KMS-11 (cell line): ENCODE measurements at regions not wholly inside any gene's neighbourhood (a gene's known extent, or its start where the extent isn't known, plus 50 kb on each side); places are given as distances from the start of the nearest gene placed in this dataset.

ENCODE experiments used
- H2AFZ ChIP-seq: fragments of 200-600 bp; sonication (generic); 2 replicates; pipeline ENCODE4 v1.6.1; 2016; ENCODE audit warnings: antibody characterized with exemption, mixed run types, low read depth
- H3K27ac ChIP-seq: fragments of 200-600 bp; sonication (generic); 2 replicates; pipeline ENCODE4 v1.6.1; 2016; ENCODE audit warnings: mild to moderate bottlenecking, mixed run types
- H3K27me3 ChIP-seq: fragments of 200-600 bp; sonication (generic); 2 replicates; pipeline ENCODE4 v1.6.1; 2017; ENCODE audit warnings: mild to moderate bottlenecking, low read depth, mixed run types, moderate library complexity; ENCODE audit not compliant: insufficient read depth
- H3K36me3 ChIP-seq: fragments of 200-600 bp; sonication (generic); 2 replicates; pipeline ENCODE4 v1.6.1; 2017; ENCODE audit warnings: mild to moderate bottlenecking, mixed run types; ENCODE audit not compliant: insufficient read depth
- H3K4me1 ChIP-seq: fragments of 200-600 bp; sonication (generic); 2 replicates; pipeline ENCODE4 v1.6.1; 2016; ENCODE audit warnings: mild to moderate bottlenecking, low read depth, mixed run types; ENCODE audit not compliant: poor library complexity, severe bottlenecking
- H3K4me2 ChIP-seq: fragments of 200-600 bp; sonication (generic); 2 replicates; pipeline ENCODE4 v1.7.0; 2016; ENCODE audit warnings: mild to moderate bottlenecking, mixed run types
- H3K4me3 ChIP-seq: fragments of 200-600 bp; sonication (generic); IDR thresholded peaks from 2 replicates; pipeline ENCODE4 v1.6.1; 2017; ENCODE audit warnings: low read depth, low read length, mixed read lengths; ENCODE audit not compliant: insufficient read depth
- H3K79me2 ChIP-seq: fragments of 200-600 bp; sonication (generic); 2 replicates; pipeline ENCODE4 v1.6.1; 2016; ENCODE audit warnings: low read depth, mixed run types; ENCODE audit not compliant: insufficient read depth
- H3K9ac ChIP-seq: fragments of 200-600 bp; sonication (generic); 2 replicates; pipeline ENCODE4 v1.6.1; 2016; ENCODE audit warnings: mild to moderate bottlenecking, mixed run types
- H4K20me1 ChIP-seq: fragments of 200-600 bp; sonication (generic); 2 replicates; pipeline ENCODE4 v1.6.1; 2016; ENCODE audit warnings: mild to moderate bottlenecking, mixed run types; ENCODE audit not compliant: insufficient read depth
- TF ChIP-seq, protein P1 (sequence below): fragments of 200-600 bp; sonication (generic); conservative IDR thresholded peaks from 2 replicates; pipeline ENCODE4 v1.6.1; 2017; ENCODE audit warnings: low read depth, mild to moderate bottlenecking, antibody characterized with exemption, low read length, moderate library complexity, mixed read lengths

DNA sequence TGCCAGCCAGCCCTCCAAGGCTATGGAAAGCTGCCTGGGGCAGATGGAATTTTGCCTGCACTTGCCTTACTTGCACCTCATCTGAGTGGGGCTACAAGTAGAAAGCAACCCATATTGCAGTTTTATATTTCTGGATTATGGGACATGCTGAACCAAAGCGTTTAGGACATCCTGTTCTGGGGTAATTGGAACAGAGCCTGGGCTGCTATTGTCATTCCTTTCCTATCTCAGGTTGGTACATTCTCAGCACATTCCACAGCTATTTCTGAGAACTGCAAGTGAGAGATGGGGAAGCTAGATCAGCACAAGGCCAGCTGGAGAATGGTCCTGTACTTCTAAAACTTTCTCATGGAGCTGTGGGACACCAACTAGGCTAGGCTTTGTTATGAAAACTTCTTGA, 713.8 kb downstream of the KCNT2 start:
- no peaks in the 10 kb centered on the region for H3K79me2 ChIP-seq
- H4K20me1 ChIP-seq: no peaks in the 10 kb centered on the region
- no peak overlapping the region for H3K4me2 ChIP-seq
- no peak overlapping the region for H3K9ac ChIP-seq
- H3K4me1 ChIP-seq: no peaks in the 10 kb centered on the region
- H3K27me3 ChIP-seq: no peaks in the 10 kb centered on the region
- no peak overlapping the region for H3K4me3 ChIP-seq
- no peak overlapping the region for H3K27ac ChIP-seq
- no peak overlapping the region for H2AFZ ChIP-seq
- TF ChIP-seq, protein P1, sequence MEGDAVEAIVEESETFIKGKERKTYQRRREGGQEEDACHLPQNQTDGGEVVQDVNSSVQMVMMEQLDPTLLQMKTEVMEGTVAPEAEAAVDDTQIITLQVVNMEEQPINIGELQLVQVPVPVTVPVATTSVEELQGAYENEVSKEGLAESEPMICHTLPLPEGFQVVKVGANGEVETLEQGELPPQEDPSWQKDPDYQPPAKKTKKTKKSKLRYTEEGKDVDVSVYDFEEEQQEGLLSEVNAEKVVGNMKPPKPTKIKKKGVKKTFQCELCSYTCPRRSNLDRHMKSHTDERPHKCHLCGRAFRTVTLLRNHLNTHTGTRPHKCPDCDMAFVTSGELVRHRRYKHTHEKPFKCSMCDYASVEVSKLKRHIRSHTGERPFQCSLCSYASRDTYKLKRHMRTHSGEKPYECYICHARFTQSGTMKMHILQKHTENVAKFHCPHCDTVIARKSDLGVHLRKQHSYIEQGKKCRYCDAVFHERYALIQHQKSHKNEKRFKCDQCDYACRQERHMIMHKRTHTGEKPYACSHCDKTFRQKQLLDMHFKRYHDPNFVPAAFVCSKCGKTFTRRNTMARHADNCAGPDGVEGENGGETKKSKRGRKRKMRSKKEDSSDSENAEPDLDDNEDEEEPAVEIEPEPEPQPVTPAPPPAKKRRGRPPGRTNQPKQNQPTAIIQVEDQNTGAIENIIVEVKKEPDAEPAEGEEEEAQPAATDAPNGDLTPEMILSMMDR: no peak
- H3K36me3 ChIP-seq: no peaks in the 10 kb centered on the region

DNA sequence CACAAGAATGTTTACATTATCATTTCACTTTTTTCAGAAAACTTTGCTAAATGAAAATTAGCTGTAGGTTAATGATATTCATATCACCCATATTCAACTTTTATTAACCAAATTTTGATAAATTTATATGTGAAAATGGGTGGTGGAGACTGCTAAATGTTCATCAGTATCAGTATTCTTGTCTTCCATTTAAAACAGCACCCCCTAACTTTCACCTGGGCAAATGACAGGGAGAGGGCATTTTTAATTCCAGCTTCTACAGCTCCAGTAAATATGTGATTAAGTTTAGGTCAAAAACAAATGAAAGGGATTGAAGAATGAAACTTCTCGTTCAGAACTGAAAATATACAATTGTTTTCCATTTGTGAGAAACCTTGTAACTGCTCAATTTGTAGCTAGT, 722.2 kb downstream of the KCNT2 start:
- Histone ChIP-seq H2AFZ (no peak overlapping the region), H3K4me2 (no peak overlapping the region)
- TF ChIP-seq, protein P1: 0 out of 2 replicates have a peak, but pooled peaks have one; percentile 29

GRCh38 chr1:195878478-195878877, 729.8 kb downstream of the KCNT2 start:
- Histone ChIP-seq H3K9ac (no peak overlapping the region), H3K4me3 (no peak overlapping the region), H3K27me3 (no peaks in the 10 kb centered on the region), H3K4me2 (no peak overlapping the region), H3K36me3 (no peaks in the 10 kb centered on the region), H3K27ac (no peak overlapping the region), H4K20me1 (no peaks in the 10 kb centered on the region), H3K4me1 (peaks cover 10% of the 10 kb centered on the region), H2AFZ (no peak overlapping the region), H3K79me2 (no peaks in the 10 kb centered on the region)
- TF ChIP-seq, protein P1: no peak

More for the DNA sequence above, 722.2 kb downstream of the KCNT2 start:
- H3K36me3 ChIP-seq: no peaks in the 10 kb centered on the region
- no peaks in the 10 kb centered on the region for H3K4me1 ChIP-seq
- H3K27me3 ChIP-seq: no peaks in the 10 kb centered on the region
- H4K20me1 ChIP-seq: no peaks in the 10 kb centered on the region
- H3K27ac ChIP-seq: no peak overlapping the region
- no peaks in the 10 kb centered on the region for H3K79me2 ChIP-seq
- no peak overlapping the region for H3K4me3 ChIP-seq
- no peak overlapping the region for H3K9ac ChIP-seq

GRCh38 chr1:195876792-195877191, 731.4 kb downstream of the KCNT2 start:
- Histone ChIP-seq H4K20me1 (no peaks in the 10 kb centered on the region), H3K9ac (no peak overlapping the region), H3K79me2 (no peaks in the 10 kb centered on the region), H3K27ac (no peak overlapping the region), H3K27me3 (no peaks in the 10 kb centered on the region), H3K4me1 (peaks cover 10% of the 10 kb centered on the region), H3K4me3 (no peak overlapping the region), H2AFZ (no peak overlapping the region), H3K4me2 (no peak overlapping the region), H3K36me3 (no peaks in the 10 kb centered on the region)
- TF ChIP-seq, protein P1: no peak

DNA sequence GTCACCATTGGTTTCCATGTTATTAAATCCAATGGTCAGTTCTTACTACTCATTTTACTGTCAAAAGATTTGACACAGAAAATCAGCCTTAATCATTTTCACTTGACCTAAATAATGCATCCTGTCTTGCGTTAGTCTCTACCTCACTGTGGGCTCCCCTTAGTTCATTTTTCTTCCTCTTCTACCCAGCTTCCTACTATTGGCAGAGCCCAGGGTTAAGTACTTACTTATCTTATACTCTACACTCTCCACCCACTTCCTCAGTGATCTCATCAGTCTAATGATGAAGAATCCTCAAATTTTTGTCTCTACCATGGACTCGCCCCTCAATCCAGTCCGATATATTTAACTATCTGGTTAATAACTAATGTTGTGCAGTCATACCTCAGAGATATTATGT, 735.9 kb downstream of the KCNT2 start:
- Histone ChIP-seq H3K27ac (no peak overlapping the region), H3K79me2 (no peaks in the 10 kb centered on the region), H3K4me1 (peaks cover 10% of the 10 kb centered on the region), H4K20me1 (no peaks in the 10 kb centered on the region), H3K27me3 (no peaks in the 10 kb centered on the region), H3K4me2 (no peak overlapping the region), H3K9ac (no peak overlapping the region), H3K4me3 (no peak overlapping the region), H3K36me3 (no peaks in the 10 kb centered on the region), H2AFZ (no peak overlapping the region)
- TF ChIP-seq, protein P1: no peak
